ENCODE measurements at regions not wholly inside any gene's neighbourhood (a gene's known extent, or its start where the extent isn't known, plus 50 kb on each side); places are given as distances from the start of the nearest gene placed in this dataset.

DNA sequence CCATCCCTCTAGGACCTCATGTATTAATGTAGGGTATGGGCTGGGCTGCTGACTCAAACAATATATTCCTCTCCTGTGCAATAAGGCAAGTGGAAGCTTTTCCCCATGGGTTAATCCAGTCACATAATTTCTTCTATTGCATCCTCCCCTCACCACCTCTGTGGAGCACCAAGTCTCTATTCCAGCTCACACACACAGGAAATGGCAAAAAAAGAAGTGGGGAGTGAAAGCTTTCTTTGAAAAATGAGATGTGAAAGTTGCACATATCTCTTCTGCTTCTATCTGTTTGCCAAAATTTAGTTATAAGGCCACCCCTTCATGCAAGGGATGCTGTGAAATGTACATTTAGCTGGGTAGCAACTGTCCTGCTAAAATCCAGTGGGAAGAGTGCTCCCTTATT is 121.3 kb downstream of the CDC42EP3 start:
- no peak overlapping the region for H3K4me3 Mint-ChIP-seq
- no peaks in the 10 kb centered on the region for H3K9me3 Mint-ChIP-seq
- H3K4me1 Mint-ChIP-seq (ENCODE audit: low read depth), result no peaks in the 10 kb centered on the region
- no peak for DNase-seq
- TF ChIP-seq, protein P1, sequence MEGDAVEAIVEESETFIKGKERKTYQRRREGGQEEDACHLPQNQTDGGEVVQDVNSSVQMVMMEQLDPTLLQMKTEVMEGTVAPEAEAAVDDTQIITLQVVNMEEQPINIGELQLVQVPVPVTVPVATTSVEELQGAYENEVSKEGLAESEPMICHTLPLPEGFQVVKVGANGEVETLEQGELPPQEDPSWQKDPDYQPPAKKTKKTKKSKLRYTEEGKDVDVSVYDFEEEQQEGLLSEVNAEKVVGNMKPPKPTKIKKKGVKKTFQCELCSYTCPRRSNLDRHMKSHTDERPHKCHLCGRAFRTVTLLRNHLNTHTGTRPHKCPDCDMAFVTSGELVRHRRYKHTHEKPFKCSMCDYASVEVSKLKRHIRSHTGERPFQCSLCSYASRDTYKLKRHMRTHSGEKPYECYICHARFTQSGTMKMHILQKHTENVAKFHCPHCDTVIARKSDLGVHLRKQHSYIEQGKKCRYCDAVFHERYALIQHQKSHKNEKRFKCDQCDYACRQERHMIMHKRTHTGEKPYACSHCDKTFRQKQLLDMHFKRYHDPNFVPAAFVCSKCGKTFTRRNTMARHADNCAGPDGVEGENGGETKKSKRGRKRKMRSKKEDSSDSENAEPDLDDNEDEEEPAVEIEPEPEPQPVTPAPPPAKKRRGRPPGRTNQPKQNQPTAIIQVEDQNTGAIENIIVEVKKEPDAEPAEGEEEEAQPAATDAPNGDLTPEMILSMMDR (IDR thresholded peaks at IDR 0.05), result no peak
- H3K36me3 Mint-ChIP-seq (ENCODE audit: low read depth), result peaks cover 7% of the 10 kb centered on the region; the same call in 1 of the 2 replicates
- no peaks in the 10 kb centered on the region for H3K27me3 Mint-ChIP-seq (ENCODE audit: insufficient read depth)
- no peak overlapping the region for H3K27ac Mint-ChIP-seq

DNA sequence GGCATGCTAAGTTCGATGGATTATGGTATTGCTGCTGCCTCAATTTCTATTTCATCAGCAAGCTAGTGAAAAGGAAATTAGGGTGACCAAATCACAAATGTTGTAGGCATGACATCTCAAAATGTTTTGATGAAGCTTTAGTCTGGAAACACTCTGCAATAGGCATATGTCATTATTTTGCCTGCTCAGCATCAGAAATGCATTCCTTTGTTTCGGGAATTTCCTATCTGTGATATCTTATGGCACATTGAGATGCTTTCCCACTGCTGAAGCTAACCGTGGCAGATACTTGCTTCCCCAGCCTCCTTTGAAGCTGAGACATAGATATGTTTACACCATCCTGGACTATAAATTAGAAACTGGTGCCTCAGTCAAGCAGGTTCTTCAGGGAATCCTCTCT is 119.7 kb downstream of the CDC42EP3 start:
- no peak for DNase-seq
- H3K27ac Mint-ChIP-seq, result no peak overlapping the region
- TF ChIP-seq, protein P1 (IDR thresholded peaks at IDR 0.05), result no peak
- no peaks in the 10 kb centered on the region for H3K9me3 Mint-ChIP-seq
- H3K4me1 Mint-ChIP-seq (ENCODE audit: low read depth), result no peaks in the 10 kb centered on the region
- H3K4me3 Mint-ChIP-seq, result no peak overlapping the region
- peaks cover 7% of the 10 kb centered on the region; the same call in 1 of the 2 replicates for H3K36me3 Mint-ChIP-seq (ENCODE audit: low read depth)
- no peaks in the 10 kb centered on the region for H3K27me3 Mint-ChIP-seq (ENCODE audit: insufficient read depth)

DNA sequence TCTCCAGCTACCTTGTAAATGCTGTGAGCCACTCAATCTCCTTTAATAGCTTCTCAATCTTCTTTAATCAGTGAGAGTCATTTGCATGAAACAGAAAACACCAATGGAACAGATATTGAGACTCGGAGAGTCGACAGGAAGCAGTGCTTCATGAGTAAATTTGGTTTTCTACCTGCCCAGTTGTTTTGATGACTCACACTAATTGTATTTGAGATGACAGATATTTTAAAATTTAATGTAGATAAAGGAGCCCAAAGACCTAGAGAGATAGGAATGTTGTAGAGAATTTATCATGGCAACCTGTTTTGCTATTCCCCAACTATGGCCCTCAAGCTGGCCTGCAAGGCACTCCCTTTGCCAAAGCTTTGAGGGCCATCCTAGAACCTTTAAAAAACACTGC is 119.1 kb downstream of the CDC42EP3 start:
- Mint-ChIP-seq H3K27me3 (ENCODE audit: insufficient read depth) (no peaks in the 10 kb centered on the region), H3K27ac (no peak overlapping the region), H3K36me3 (ENCODE audit: low read depth) (peaks cover 7% of the 10 kb centered on the region; the same call in 1 of the 2 replicates), H3K9me3 (no peaks in the 10 kb centered on the region), H3K4me1 (ENCODE audit: low read depth) (no peaks in the 10 kb centered on the region), H3K4me3 (no peak overlapping the region)
- TF ChIP-seq, protein P1 (IDR thresholded peaks at IDR 0.05), result no peak
- DNase-seq, result no peak

DNA sequence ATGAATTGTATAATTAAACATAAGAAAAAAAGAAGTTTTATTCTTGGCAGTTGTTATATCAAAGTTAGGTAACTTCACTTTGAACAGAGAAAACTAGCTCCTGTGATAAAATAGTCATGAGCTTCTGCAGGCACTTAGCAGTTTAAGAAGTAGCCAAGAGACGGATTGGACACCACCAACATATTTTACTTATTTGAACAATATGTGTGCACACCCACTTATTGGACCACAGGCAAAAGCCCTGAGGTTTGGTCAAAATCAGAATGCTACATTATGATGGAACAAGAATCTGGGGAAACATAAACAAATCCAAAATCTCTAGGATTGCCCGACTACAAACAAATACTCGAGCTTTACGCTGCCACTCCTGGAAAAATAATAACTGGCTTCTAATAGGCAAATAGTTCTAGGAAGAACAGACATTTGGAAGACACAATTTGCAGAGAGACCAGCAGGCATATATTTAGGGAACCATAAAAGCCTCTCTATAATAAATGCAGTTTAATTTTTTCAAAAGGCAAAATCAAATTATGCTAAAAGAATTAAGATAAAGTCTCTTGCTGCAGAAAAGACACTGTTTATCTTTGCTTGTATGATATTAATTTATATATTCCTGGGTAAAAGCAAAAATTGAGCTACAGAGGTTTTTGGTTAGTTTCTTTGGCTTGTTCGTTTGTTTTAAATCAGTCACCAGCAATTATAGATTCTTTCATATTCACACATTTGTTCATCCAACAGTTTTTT is 117.9 kb downstream of the CDC42EP3 start:
- no peak for DNase-seq
- Mint-ChIP-seq H3K9me3 (no peaks in the 10 kb centered on the region), H3K27me3 (ENCODE audit: insufficient read depth) (no peaks in the 10 kb centered on the region; the same call in 1 of the 2 replicates), H3K4me1 (ENCODE audit: low read depth) (0 out of 2 replicates have a peak, but pooled peaks cover 3% of the 10 kb centered on the region), H3K36me3 (ENCODE audit: low read depth) (no peaks in the 10 kb centered on the region), H3K27ac (no peak overlapping the region), H3K4me3 (no peak overlapping the region)
- TF ChIP-seq, protein P1 (IDR thresholded peaks at IDR 0.05), result no peak

DNA sequence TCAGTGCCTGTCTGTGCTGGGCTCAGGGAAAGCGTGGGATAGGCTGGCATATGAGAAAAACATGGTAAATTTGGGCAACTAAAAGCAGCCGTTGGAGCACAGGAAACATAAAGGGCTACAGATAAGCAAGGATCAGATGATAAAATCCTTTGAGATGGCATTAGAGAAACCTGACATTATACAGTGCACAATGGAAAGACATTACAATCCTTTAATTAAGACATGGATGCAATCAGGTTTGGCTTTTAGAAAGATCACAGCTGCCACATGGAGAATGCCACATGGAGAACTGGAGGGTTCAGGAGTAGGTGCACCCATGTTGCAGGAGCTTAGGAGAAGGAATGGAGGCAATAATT is 117.3 kb downstream of the CDC42EP3 start:
- H3K27ac Mint-ChIP-seq, result no peak overlapping the region
- H3K4me1 Mint-ChIP-seq (ENCODE audit: low read depth), result 0 out of 2 replicates have a peak, but pooled peaks cover 4% of the 10 kb centered on the region
- H3K27me3 Mint-ChIP-seq (ENCODE audit: insufficient read depth), result no peaks in the 10 kb centered on the region; the same call in 1 of the 2 replicates
- H3K9me3 Mint-ChIP-seq, result no peaks in the 10 kb centered on the region
- no peak overlapping the region for H3K4me3 Mint-ChIP-seq
- TF ChIP-seq, protein P1 (IDR thresholded peaks at IDR 0.05), result no peak
- no peaks in the 10 kb centered on the region for H3K36me3 Mint-ChIP-seq (ENCODE audit: low read depth)
- DNase-seq, result no peak
